KBM-7 (cell line): ENCODE measurements at regions not wholly inside any gene's neighbourhood (a gene's known extent, or its start where the extent isn't known, plus 50 kb on each side); places are given as distances from the start of the nearest gene placed in this dataset.
"Not testable (repeated sequence)": the region's sequence is repeated elsewhere in the genome, so short reads cannot be mapped to it uniquely, and the experiment has no call there.

Source experiments
- DNase-seq: peaks from one replicate; pipeline ENCODE4 v3.0.0-alpha.2; 2015
- in situ Hi-C: fragments of 300-500 bp; cut with MboI; formaldehyde crosslinking; loops from 2 replicates; pipeline ENCODE4 v1.14.3; 2020; ENCODE audit warnings: low sequenced_read_pairs, low pct_unique_long_range_greater_than_20kb, mixed read lengths

GRCh38 chr16:22436823-22437652 is 62.6 kb upstream of the CDR2 start:
- DNase-seq, result peak; percentile 81
- in situ Hi-C loops, result not testable (repeated sequence)

GRCh38 chr16:22436326-22436822 is 62.0 kb upstream of the CDR2 start:
- in situ Hi-C loops, DNase-seq: not testable (repeated sequence)

DNA sequence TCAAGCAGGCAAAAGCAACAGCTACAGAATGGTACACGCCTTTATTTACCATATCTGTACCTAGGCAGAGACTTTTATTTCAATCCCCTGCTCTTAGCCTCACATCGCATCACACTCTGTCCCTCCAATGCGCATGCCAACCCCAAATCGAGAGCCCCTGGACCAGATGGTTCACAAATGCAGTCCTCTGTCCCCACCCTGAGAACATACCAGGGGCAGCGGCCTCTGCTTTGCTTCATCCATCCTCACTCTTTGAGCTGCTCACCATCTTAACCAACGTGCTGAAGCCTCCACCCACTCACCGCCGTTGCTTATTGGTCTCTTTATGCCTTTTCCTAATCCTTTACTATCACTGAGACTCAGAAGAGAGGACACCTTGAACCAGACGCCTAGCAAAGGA is 56.9 kb upstream of the CDR2 start:
- in situ Hi-C loops, DNase-seq: not testable (repeated sequence)

- in situ Hi-C loops, result no loop called here
- no peak for DNase-seq
Observed at GRCh38 chr16:22428654-22429053, 54.2 kb upstream of the CDR2 start.

- no peak for DNase-seq
- in situ Hi-C loops, result no loop called here
Observed at GRCh38 chr16:22427556-22427955, 53.1 kb upstream of the CDR2 start.

GRCh38 chr16:22425847-22426246 is 51.4 kb upstream of the CDR2 start:
- in situ Hi-C loops, result no loop called here
- no peak for DNase-seq

- in situ Hi-C loops, result no loop called here
- DNase-seq, result no peak
Observed at GRCh38 chr16:22425036-22425801, 50.8 kb upstream of the CDR2 start.

GRCh38 chr16:22424161-22424937 is 49.9 kb upstream of the CDR2 start:
- DNase-seq, result no peak
- in situ Hi-C loops, result no loop called here
